ENCODE measurements at regions not wholly inside any gene's neighbourhood (a gene's known extent, or its start where the extent isn't known, plus 50 kb on each side); places are given as distances from the start of the nearest gene placed in this dataset.
A peak's percentile ranks its signal among the peaks of the same experiment; 100 is the strongest.
"Not testable (repeated sequence)": the region's sequence is repeated elsewhere in the genome, so short reads cannot be mapped to it uniquely, and the experiment has no call there.

DNA sequence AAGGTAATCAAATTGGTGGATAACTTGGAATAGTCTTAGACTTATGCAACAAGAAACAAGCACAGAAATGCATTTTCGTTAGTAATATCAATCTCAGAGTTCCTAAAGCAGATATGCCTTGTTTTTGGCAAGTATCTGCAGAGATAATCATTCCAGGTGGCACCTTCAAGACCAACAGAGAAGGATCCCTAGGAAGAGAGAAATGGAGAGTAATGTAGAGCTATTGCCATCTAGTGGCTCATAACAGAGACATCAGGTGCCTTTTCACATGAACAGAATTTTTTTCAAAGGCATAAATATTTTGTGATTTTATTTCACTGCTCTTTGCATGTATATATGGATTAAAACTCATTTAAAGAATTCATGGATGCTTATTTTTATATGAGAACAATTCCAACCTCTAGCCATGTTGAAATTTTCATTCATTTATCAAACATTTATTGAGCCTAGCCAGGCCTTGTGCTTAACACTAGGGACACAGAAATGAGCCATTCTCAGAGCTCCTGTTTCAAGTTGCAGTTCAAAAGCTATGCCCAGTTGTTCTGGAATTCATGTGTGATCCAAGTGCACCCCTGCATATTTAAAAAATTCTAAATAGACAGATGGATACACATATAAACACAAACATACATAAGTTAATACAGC lies 117.5 kb upstream of the OR13F1 start:
- TF ChIP-seq, protein P1, sequence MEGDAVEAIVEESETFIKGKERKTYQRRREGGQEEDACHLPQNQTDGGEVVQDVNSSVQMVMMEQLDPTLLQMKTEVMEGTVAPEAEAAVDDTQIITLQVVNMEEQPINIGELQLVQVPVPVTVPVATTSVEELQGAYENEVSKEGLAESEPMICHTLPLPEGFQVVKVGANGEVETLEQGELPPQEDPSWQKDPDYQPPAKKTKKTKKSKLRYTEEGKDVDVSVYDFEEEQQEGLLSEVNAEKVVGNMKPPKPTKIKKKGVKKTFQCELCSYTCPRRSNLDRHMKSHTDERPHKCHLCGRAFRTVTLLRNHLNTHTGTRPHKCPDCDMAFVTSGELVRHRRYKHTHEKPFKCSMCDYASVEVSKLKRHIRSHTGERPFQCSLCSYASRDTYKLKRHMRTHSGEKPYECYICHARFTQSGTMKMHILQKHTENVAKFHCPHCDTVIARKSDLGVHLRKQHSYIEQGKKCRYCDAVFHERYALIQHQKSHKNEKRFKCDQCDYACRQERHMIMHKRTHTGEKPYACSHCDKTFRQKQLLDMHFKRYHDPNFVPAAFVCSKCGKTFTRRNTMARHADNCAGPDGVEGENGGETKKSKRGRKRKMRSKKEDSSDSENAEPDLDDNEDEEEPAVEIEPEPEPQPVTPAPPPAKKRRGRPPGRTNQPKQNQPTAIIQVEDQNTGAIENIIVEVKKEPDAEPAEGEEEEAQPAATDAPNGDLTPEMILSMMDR (IDR thresholded peaks at IDR 0.05; ENCODE audit: control insufficient read depth, insufficient read depth, low read depth, low read length, missing control alignments) = peak; percentile 48
- no peak for DNase-seq (ENCODE audit: low read depth)
- H3K4me3 ChIP-seq (ENCODE audit: control insufficient read depth, low read depth, low read length) = no peak overlapping the region

DNA sequence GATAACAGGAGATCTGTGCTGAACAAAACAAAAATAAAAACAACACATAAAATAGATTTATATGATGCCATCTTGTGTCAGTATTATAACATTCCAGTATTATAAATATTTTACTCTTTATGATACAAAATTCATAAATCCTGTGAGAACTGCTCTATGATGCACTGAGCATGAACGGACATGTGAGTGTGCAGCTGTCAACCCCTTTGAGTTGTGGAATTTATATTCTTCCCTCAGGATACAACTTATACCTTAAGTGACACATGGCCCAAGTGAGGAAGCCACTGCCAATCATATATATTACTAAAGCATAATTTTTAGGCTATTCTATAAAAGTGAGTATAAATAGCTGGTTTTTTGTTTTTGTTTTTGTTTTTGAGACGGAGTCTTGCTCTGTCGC lies 116.0 kb upstream of the OR13F1 start:
- DNase-seq (ENCODE audit: low read depth) = no peak
- H3K4me3 ChIP-seq (ENCODE audit: control insufficient read depth, low read depth, low read length) = no peak overlapping the region
- TF ChIP-seq, protein P1 (IDR thresholded peaks at IDR 0.05; ENCODE audit: control insufficient read depth, insufficient read depth, low read depth, low read length, missing control alignments) = no peak

DNA sequence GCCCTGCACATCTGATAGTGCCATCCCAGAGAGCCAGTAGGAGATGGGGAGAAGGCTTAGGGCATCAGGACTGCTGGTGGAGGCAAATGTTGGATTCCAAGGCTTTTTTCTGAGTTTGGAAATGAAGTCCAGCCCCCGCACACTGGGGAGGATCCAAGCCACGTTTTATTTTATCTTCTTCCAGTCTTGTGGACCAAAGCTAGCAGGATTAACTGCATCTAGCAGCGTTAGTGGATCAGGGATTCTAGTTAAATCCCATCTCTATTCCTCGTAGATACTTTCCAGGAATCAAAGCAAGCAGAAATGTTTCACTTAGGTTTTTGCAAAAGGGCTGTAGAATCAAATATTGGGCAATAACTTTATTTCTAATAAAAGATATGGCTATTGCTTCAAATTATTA lies 114.7 kb upstream of the OR13F1 start:
- DNase-seq (ENCODE audit: low read depth) = no peak
- no peak overlapping the region for H3K4me3 ChIP-seq (ENCODE audit: control insufficient read depth, low read depth, low read length)
- TF ChIP-seq, protein P1 (IDR thresholded peaks at IDR 0.05; ENCODE audit: control insufficient read depth, insufficient read depth, low read depth, low read length, missing control alignments) = no peak

DNA sequence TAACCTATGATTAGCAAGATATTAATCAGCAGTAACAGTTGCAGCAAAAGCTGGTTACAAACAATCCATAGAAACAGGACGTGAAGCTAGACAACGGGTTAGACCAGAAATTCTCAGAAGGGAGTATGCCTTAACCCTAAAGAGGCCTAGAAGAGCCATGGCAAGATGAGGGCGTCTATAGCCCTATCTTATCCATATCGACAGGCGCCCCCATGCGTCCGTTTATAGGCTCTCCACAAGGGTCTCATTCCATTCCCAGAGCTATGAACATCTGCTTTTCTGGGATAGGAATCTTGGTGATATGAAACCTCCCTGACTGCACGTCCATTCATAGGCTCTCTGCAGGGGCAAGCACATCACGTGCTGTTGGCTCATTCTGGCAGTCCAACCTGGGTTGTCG lies 109.2 kb upstream of the OR13F1 start:
- not testable (repeated sequence) for H3K4me3 ChIP-seq (ENCODE audit: control insufficient read depth, low read depth, low read length); DNase-seq (ENCODE audit: low read depth)

DNA sequence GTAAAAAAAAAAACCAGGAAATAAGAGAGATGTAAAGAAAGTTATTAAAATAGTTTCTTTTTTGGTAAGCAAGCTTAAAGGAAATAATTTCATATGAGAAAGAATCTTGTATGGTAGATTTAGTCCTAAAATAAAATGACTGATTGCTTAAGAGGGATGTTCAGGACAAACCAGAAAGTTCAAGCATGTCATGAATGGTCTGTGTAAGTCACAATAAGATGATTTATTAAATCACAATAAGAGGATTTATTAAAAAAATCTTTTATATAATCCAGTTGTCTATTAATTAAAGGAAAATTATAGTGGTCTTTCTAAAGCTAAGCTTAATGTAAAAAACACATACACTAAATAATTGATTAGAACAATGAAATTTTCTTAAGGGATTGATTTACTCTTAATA lies 91.8 kb upstream of the OR13F1 start:
- TF ChIP-seq, protein P1 (IDR thresholded peaks at IDR 0.05; ENCODE audit: control insufficient read depth, insufficient read depth, low read depth, low read length, missing control alignments) = no peak
- no peak for DNase-seq (ENCODE audit: low read depth)
- H3K4me3 ChIP-seq (ENCODE audit: control insufficient read depth, low read depth, low read length) = no peak overlapping the region

DNA sequence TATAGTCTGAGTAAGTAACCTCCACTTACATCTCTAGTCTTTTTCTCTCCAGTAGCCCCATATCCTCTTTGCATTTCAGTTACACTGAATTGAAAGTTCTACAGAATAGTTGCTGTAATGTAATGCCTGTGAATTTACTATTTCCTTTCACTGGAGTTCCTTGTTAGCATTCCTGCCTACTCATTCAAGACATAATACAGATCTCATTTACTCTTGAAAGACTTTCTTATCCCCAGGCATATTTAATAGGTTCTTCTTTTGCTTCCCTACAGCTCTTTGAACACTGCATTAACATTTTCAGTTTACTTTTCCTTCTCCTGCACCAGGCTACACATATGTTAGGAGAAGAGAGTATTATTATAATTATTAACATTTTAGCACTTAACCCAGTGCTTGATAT lies 87.6 kb upstream of the OR13F1 start:
- no peak overlapping the region for H3K4me3 ChIP-seq (ENCODE audit: control insufficient read depth, low read depth, low read length)
- TF ChIP-seq, protein P1 (IDR thresholded peaks at IDR 0.05; ENCODE audit: control insufficient read depth, insufficient read depth, low read depth, low read length, missing control alignments) = no peak

DNA sequence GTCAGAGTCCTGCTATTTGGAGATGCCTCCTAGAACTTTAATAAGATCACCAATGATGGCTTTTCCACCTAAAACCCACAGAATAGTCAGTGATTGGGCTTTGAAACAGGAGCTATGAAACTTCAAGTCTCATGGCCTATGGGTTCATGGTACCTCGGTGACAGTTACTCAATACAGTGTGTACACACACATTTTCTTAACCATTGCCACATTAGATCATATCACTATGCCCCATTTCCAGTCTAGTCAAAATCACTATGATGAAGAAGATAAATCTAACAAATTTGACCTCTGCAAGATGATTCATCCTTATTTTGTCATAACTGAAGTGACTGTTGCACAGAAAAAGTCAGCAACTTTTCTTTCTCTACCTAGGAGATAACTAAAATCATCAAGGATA lies 86.8 kb upstream of the OR13F1 start:
- DNase-seq (ENCODE audit: low read depth) = no peak
- TF ChIP-seq, protein P1 (IDR thresholded peaks at IDR 0.05; ENCODE audit: control insufficient read depth, insufficient read depth, low read depth, low read length, missing control alignments) = no peak
- H3K4me3 ChIP-seq (ENCODE audit: control insufficient read depth, low read depth, low read length) = no peak overlapping the region

More for the DNA sequence above, 87.6 kb upstream of the OR13F1 start:
- DNase-seq (ENCODE audit: low read depth) = no peak

All from AG09309 (cell line).